ENCODE measurements at regions not wholly inside any gene's neighbourhood (a gene's known extent, or its start where the extent isn't known, plus 50 kb on each side); places are given as distances from the start of the nearest gene placed in this dataset.

GRCh38 chr19:28981994-28982393, 231.0 kb downstream of the UQCRFS1 start:
- no peak overlapping the region for H4K8ac ChIP-seq (replicated peaks; ENCODE audit: insufficient read length, low read depth, low read length)
- no peak for DNase-seq
- H2BK12ac ChIP-seq (ENCODE audit: insufficient read length, low read depth, low read length), result no peak overlapping the region
- TF ChIP-seq, protein P1, sequence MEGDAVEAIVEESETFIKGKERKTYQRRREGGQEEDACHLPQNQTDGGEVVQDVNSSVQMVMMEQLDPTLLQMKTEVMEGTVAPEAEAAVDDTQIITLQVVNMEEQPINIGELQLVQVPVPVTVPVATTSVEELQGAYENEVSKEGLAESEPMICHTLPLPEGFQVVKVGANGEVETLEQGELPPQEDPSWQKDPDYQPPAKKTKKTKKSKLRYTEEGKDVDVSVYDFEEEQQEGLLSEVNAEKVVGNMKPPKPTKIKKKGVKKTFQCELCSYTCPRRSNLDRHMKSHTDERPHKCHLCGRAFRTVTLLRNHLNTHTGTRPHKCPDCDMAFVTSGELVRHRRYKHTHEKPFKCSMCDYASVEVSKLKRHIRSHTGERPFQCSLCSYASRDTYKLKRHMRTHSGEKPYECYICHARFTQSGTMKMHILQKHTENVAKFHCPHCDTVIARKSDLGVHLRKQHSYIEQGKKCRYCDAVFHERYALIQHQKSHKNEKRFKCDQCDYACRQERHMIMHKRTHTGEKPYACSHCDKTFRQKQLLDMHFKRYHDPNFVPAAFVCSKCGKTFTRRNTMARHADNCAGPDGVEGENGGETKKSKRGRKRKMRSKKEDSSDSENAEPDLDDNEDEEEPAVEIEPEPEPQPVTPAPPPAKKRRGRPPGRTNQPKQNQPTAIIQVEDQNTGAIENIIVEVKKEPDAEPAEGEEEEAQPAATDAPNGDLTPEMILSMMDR (conservative IDR thresholded peaks at IDR 0.05), result no peak
- H2AK5ac ChIP-seq (ENCODE audit: insufficient read length, low read length), result no peak overlapping the region
- H4K5ac ChIP-seq (ENCODE audit: insufficient read length, low read depth, low read length), result no peak overlapping the region
- H3K79me2 ChIP-seq (ENCODE audit: insufficient read depth, low read length), result no peaks in the 10 kb centered on the region
- no peak overlapping the region for H3K18ac ChIP-seq (ENCODE audit: insufficient read length, low read depth, low read length)
- H3K4ac ChIP-seq (ENCODE audit: low read depth, low read length), result no peak overlapping the region
- H2BK5ac ChIP-seq (ENCODE audit: insufficient read length, low read length), result no peak overlapping the region
- no peak overlapping the region for H3K27ac ChIP-seq (ENCODE audit: insufficient read length, low read depth, low read length)
- H2AFZ ChIP-seq (ENCODE audit: low read length), result no peak overlapping the region
- no peak overlapping the region for H3K56ac ChIP-seq (ENCODE audit: insufficient read length, low read depth, low read length)
- H3K14ac ChIP-seq (ENCODE audit: insufficient read depth, low read length), result no peak overlapping the region
- H3K23me2 ChIP-seq (ENCODE audit: insufficient read length, low read depth, low read length, poor library complexity, severe bottlenecking), result no peaks in the 10 kb centered on the region
- no peak overlapping the region for H4K91ac ChIP-seq (ENCODE audit: insufficient read length, low read depth, low read length)
- H3K4me1 Mint-ChIP-seq, result peaks cover 7 to 14% of the 10 kb centered on the region in 2 experiments
- peak overlapping the region in 1 of 3 experiments; percentile 36; a peak in 1 of 7 replicates for H3K27ac Mint-ChIP-seq
- H3K9ac ChIP-seq (ENCODE audit: extremely low read depth, insufficient read length, low read length), result no peak overlapping the region
- 100% methylated on average over 2 of the region's 2 CpGs for WGBS (ENCODE audit: extremely low coverage, insufficient read length, low lambda C conversion rate)
- H3K4me1 ChIP-seq (ENCODE audit: insufficient read depth, low read length), result peaks cover 3% of the 10 kb centered on the region; the same call in 1 of the 2 replicates
- no peaks in the 10 kb centered on the region for H3K9me3 Mint-ChIP-seq
- no peak overlapping the region for H3K4me2 ChIP-seq (ENCODE audit: insufficient read depth, insufficient read length, low read length)
- H3T11ph ChIP-seq (ENCODE audit: low read length), result no peak overlapping the region
- no peaks in the 10 kb centered on the region; the same call in none of the 2 replicates for H3K27me3 Mint-ChIP-seq (ENCODE audit: low read depth)
- no peak overlapping the region for H3K4me3 Mint-ChIP-seq
- no peak overlapping the region for H2BK20ac ChIP-seq (ENCODE audit: low read depth, low read length, poor library complexity, severe bottlenecking)
- H2BK15ac ChIP-seq (ENCODE audit: low read depth, low read length), result no peak overlapping the region
- H3K79me1 ChIP-seq (ENCODE audit: insufficient read depth, low read depth, low read length, poor library complexity, severe bottlenecking), result no peaks in the 10 kb centered on the region
- H3K23ac ChIP-seq (ENCODE audit: insufficient read length, low read depth, low read length), result no peak overlapping the region
- H3K36me3 Mint-ChIP-seq (ENCODE audit: insufficient read depth in 1 of 3, low read depth in 3 of 3), result no peaks in the 10 kb centered on the region
- H4K20me1 ChIP-seq (ENCODE audit: control insufficient read depth, insufficient read depth, insufficient read length), result no peaks in the 10 kb centered on the region
- no peaks in the 10 kb centered on the region for H3K9me3 ChIP-seq (ENCODE audit: control insufficient read depth, low read depth, low read length)
- H2BK120ac ChIP-seq (ENCODE audit: low read depth, low read length, poor library complexity, severe bottlenecking), result no peak overlapping the region
- H3K27me3 ChIP-seq (ENCODE audit: insufficient read depth, low read length), result no peaks in the 10 kb centered on the region
